SU-DHL-6 (cell line): ENCODE measurements at regions not wholly inside any gene's neighbourhood (a gene's known extent, or its start where the extent isn't known, plus 50 kb on each side); places are given as distances from the start of the nearest gene placed in this dataset.

Source experiments
- H2AFZ ChIP-seq: fragments of 200-600 bp; sonication (generic); 2 replicates; pipeline ENCODE4 v1.6.1; 2014; ENCODE audit warnings: low read depth, mild to moderate bottlenecking, moderate library complexity, mixed read lengths, antibody characterized with exemption, low read length; ENCODE audit not compliant: severe bottlenecking
- H3F3A ChIP-seq: fragments of 200-600 bp; shearing (Covaris generic); 2 replicates; pipeline ENCODE4 v1.6.0; 2016; ENCODE audit warnings: antibody characterized with exemption, mild to moderate bottlenecking; ENCODE audit not compliant: insufficient read depth
- H3K27ac ChIP-seq: fragments of 200-600 bp; sonication (generic); 2 replicates; pipeline ENCODE4 v1.5.1; 2016; ENCODE audit warnings: low read depth, mild to moderate bottlenecking, low read length, moderate library complexity, mixed read lengths
- H3K27me3 ChIP-seq: fragments of 200-600 bp; sonication (generic), shearing (Covaris generic); 2 replicates; pipeline ENCODE4 v1.6.0; 2014; ENCODE audit warnings: mild to moderate bottlenecking, low read length
- H3K36me3 ChIP-seq: fragments of 200-600 bp; sonication (generic); 2 replicates; pipeline ENCODE4 v1.6.1; 2014; ENCODE audit warnings: mild to moderate bottlenecking, low read length, mixed read lengths
- H3K4me2 ChIP-seq: fragments of 300-600, 200-600 bp; shearing (Covaris generic), sonication (generic); 2 replicates; pipeline ENCODE4 v1.6.0; 2014; ENCODE audit warnings: low read length, low read depth, mild to moderate bottlenecking; ENCODE audit not compliant: poor library complexity, severe bottlenecking
- H3K4me3 ChIP-seq: fragments of 200-600 bp; sonication (generic); 2 replicates; pipeline ENCODE4 v1.5.1; 2014; ENCODE audit warnings: antibody characterized with exemption, low read length, mild to moderate bottlenecking, mixed read lengths; ENCODE audit not compliant: insufficient read depth, poor library complexity, severe bottlenecking
- H3K79me2 ChIP-seq: fragments of 200-600 bp; sonication (generic); 2 replicates; pipeline ENCODE4 v1.6.1; 2014; ENCODE audit warnings: mild to moderate bottlenecking, low read length, moderate library complexity; ENCODE audit not compliant: insufficient read depth
- H3K9ac ChIP-seq: fragments of 200-600 bp; sonication (generic); 2 replicates; pipeline ENCODE4 v1.7.0; 2014; ENCODE audit warnings: mild to moderate bottlenecking, low read length
- H3K9me2 ChIP-seq: fragments of 200-600 bp; sonication (generic); replicated peaks from 2 replicates; pipeline ENCODE4 v1.6.1; 2014; ENCODE audit warnings: low read length; ENCODE audit not compliant: insufficient read depth
- H3K9me3 ChIP-seq: fragments of 200-600 bp; sonication (generic); 2 replicates; pipeline ENCODE4 v1.6.1; 2014; ENCODE audit warnings: low read length, mixed read lengths; ENCODE audit not compliant: insufficient read depth
- H4K20me1 ChIP-seq: fragments of 200-600 bp; sonication (generic); 2 replicates; pipeline ENCODE4 v1.6.1; 2014; ENCODE audit warnings: low read depth, mild to moderate bottlenecking, antibody characterized with exemption, low read length, moderate library complexity, mixed read lengths
- CTCF ChIP-seq: fragments of 200-600 bp; sonication (generic); IDR thresholded peaks from one replicate; pipeline ENCODE4 v1.5.1; 2017; ENCODE audit warnings: antibody characterized with exemption, mild to moderate bottlenecking, low read length, moderate library complexity; ENCODE audit not compliant: insufficient read depth, poor library complexity, severe bottlenecking
- EZH2phosphoT487 ChIP-seq: fragments of 200-600 bp; sonication (generic), shearing (Covaris generic); conservative IDR thresholded peaks from 2 replicates; pipeline ENCODE4 v1.6.1; 2018; ENCODE audit warnings: mild to moderate bottlenecking, antibody characterized with exemption, low read length, moderate library complexity, mixed read lengths

DNA sequence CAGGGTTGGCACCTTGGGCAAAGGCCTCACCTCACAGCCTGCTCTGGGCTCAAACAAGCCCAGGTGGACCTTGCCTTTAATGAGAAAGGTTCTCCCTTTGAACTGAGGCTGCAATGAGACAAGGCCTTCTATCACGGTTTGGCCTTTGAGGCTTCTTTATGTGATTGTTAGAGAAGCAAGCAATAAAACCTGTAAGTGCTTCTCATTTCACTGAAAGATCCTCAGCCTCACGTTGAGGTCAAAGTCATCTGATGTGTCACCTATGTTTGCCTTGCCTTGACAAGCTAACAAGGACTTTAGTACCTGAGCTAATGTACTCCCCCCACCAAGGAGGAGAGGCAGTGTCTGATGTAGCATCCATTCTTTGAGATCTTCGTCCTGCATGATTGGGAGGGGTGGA lies 155.9 kb upstream of the RBM19 start:
- H3F3A ChIP-seq: no peaks in the 10 kb centered on the region
- H3K9me3 ChIP-seq: no peaks in the 10 kb centered on the region
- H3K27me3 ChIP-seq: no peaks in the 10 kb centered on the region
- TF ChIP-seq CTCF (no peak), EZH2phosphoT487 (no peak)
- H3K4me3 ChIP-seq: no peak overlapping the region
- H3K79me2 ChIP-seq: no peaks in the 10 kb centered on the region
- no peaks in the 10 kb centered on the region for H3K36me3 ChIP-seq
- H3K27ac ChIP-seq: no peak overlapping the region
- H3K9me2 ChIP-seq: no peaks in the 10 kb centered on the region
- H4K20me1 ChIP-seq: no peaks in the 10 kb centered on the region
- no peak overlapping the region for H3K4me2 ChIP-seq
- H2AFZ ChIP-seq: no peak overlapping the region
- no peak overlapping the region for H3K9ac ChIP-seq

DNA sequence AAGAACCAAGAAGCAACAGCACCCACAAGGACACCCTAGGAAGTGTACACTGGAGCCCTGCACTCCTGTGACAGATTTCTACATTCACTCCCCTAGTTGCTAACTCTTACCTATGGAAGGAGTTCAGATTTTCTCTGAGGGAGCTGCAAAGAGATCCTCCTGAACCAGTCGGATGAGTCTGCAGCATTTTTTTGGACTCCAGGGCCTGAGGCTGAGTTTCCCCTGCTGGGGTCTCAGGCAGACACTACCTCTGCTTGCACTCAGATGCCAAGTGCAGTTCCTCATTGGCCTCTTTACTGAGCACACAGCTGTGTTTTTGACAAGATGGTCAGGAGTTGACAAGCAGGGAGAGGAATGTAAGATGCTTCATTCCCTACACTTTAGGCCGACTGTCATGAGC lies 153.2 kb upstream of the RBM19 start:
- Histone ChIP-seq H3K9ac (no peak overlapping the region), H3K4me2 (no peak overlapping the region), H3K27me3 (no peaks in the 10 kb centered on the region), H2AFZ (no peak overlapping the region), H3K9me3 (no peaks in the 10 kb centered on the region), H3K4me3 (no peak overlapping the region), H4K20me1 (no peaks in the 10 kb centered on the region), H3F3A (no peaks in the 10 kb centered on the region), H3K9me2 (no peaks in the 10 kb centered on the region), H3K36me3 (no peaks in the 10 kb centered on the region), H3K79me2 (no peaks in the 10 kb centered on the region), H3K27ac (no peak overlapping the region)
- TF ChIP-seq EZH2phosphoT487: no peak
- no peak for TF ChIP-seq CTCF

DNA sequence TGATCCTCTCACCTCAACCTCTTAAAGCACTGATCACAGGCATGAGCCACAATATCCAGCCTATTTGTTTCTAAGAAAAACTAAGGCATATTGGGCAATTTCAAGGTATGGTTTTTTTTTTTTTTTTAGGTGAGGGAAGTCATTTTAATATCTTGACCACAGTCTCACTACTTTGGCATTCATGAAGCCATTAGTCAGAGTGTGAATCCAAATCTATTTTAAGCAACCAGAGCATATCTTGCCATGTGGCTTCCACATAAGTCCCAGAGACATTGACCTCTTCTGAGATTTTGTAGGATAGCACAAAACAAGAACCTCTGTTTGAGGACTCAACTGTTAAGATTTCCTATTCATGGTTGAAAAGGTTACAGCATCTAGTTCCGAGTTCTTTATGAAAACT lies 130.3 kb upstream of the RBM19 start:
- no peaks in the 10 kb centered on the region for H3K36me3 ChIP-seq
- no peaks in the 10 kb centered on the region for H3K9me3 ChIP-seq
- H3F3A ChIP-seq: no peaks in the 10 kb centered on the region
- no peaks in the 10 kb centered on the region for H4K20me1 ChIP-seq
- H3K79me2 ChIP-seq: no peaks in the 10 kb centered on the region
- no peak overlapping the region for H3K27ac ChIP-seq
- no peak overlapping the region for H3K9ac ChIP-seq
- TF ChIP-seq EZH2phosphoT487: no peak
- TF ChIP-seq CTCF: no peak
- H3K4me3 ChIP-seq: no peak overlapping the region
- no peaks in the 10 kb centered on the region for H3K27me3 ChIP-seq
- no peaks in the 10 kb centered on the region; the same call in 1 of the 2 replicates for H3K9me2 ChIP-seq
- H3K4me2 ChIP-seq: no peak overlapping the region
- H2AFZ ChIP-seq: no peak overlapping the region

DNA sequence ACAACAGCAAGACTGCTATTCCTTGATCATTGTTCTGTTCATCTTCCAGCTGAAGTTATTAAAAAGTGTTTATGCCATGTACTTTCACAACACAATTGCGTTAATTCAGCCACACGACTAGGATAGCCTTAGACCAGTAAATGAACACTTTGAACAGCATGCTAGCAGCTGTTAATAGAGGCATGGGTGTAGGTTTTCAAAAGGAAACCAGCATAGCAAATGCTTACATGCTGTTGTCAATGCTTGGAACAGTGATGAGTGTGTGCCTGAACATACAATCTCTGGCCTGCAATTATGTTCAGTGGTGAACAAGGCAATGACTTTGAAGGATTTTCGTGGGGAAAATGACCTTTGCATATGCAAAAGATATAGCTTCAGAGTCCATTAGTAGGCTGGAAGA lies 127.4 kb upstream of the RBM19 start:
- Histone ChIP-seq H3K9ac (no peak overlapping the region), H2AFZ (no peak overlapping the region), H3K4me2 (no peak overlapping the region), H3K36me3 (no peaks in the 10 kb centered on the region), H3K27me3 (no peaks in the 10 kb centered on the region), H3K9me2 (no peaks in the 10 kb centered on the region; the same call in 1 of the 2 replicates), H3K9me3 (no peaks in the 10 kb centered on the region), H3F3A (no peaks in the 10 kb centered on the region), H3K79me2 (no peaks in the 10 kb centered on the region), H3K27ac (no peak overlapping the region), H3K4me3 (no peak overlapping the region), H4K20me1 (no peaks in the 10 kb centered on the region)
- TF ChIP-seq CTCF: no peak
- TF ChIP-seq EZH2phosphoT487: no peak
